ENCODE measurements at regions not wholly inside any gene's neighbourhood (a gene's known extent, or its start where the extent isn't known, plus 50 kb on each side); places are given as distances from the start of the nearest gene placed in this dataset.

DNA sequence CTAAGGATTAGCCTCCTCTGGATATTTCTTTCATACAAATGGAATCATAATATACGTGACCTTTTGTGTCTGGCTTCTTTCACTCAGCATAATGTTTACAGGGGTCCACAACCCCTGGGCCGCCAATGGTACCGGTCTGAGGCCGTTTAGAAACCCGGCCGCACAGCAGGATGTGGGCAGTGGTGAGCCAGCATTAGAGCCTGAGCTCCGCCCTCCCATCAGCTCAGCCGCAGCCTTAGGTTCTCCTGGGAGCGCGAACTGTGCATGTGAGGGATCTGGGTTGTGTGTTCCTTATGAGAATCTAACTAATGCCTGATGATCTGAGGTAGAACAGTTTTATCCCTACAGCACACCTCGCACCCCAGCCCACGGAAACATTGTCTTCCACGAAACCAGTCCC is 229.7 kb downstream of the ICE1 start:
- TF ChIP-seq, protein P1, sequence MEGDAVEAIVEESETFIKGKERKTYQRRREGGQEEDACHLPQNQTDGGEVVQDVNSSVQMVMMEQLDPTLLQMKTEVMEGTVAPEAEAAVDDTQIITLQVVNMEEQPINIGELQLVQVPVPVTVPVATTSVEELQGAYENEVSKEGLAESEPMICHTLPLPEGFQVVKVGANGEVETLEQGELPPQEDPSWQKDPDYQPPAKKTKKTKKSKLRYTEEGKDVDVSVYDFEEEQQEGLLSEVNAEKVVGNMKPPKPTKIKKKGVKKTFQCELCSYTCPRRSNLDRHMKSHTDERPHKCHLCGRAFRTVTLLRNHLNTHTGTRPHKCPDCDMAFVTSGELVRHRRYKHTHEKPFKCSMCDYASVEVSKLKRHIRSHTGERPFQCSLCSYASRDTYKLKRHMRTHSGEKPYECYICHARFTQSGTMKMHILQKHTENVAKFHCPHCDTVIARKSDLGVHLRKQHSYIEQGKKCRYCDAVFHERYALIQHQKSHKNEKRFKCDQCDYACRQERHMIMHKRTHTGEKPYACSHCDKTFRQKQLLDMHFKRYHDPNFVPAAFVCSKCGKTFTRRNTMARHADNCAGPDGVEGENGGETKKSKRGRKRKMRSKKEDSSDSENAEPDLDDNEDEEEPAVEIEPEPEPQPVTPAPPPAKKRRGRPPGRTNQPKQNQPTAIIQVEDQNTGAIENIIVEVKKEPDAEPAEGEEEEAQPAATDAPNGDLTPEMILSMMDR (IDR thresholded peaks at IDR 0.05; ENCODE audit: low read depth, low read length), result no peak
- TF ChIP-seq POLR2A (IDR thresholded peaks at IDR 0.05; ENCODE audit: extremely low read depth, insufficient read length) (no peak), MYC (IDR thresholded peaks at IDR 0.05; ENCODE audit: low read depth, low read length) (no peak)
- TF ChIP-seq, protein P2, sequence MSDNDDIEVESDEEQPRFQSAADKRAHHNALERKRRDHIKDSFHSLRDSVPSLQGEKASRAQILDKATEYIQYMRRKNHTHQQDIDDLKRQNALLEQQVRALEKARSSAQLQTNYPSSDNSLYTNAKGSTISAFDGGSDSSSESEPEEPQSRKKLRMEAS (IDR thresholded peaks at IDR 0.05; ENCODE audit: low read depth, low read length), result no peak

Data from NB4 (cell line).